PC-9 (cell line): ENCODE measurements at regions not wholly inside any gene's neighbourhood (a gene's known extent, or its start where the extent isn't known, plus 50 kb on each side); places are given as distances from the start of the nearest gene placed in this dataset.

Source experiments
- EZH2 ChIP-seq: fragments of 200-600 bp; sonication (generic); IDR thresholded peaks from 2 replicates; pipeline ENCODE4 v1.8.0; 2017; ENCODE audit warnings: antibody characterized with exemption, low read depth
- TF ChIP-seq, protein P1 (sequence below): fragments of 200-600 bp; sonication (generic); conservative IDR thresholded peaks from 2 replicates; pipeline ENCODE4 v1.6.1; 2017; ENCODE audit warnings: mixed run types, antibody characterized with exemption, mild to moderate bottlenecking, moderate library complexity

DNA sequence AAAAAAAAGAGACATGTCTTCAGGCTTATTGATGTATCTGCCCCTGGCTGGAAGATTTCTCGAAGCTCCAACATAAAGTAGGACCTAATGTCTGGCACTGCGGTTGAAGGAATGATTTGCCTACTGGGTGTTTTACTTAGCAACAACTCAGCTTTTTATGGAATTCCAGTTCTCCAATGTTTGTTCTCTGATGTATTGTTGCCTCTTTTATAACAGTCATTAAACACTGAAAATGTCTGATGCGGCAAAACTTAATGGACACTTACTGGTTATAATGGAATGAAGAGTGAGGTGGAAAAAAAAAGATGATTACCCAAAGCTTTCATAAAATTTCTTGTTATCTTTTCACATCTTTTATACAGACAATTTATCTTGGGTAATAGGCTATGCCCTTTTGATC, 75.6 kb upstream of the ZFP42 start:
- no peak for TF ChIP-seq EZH2
- TF ChIP-seq, protein P1, sequence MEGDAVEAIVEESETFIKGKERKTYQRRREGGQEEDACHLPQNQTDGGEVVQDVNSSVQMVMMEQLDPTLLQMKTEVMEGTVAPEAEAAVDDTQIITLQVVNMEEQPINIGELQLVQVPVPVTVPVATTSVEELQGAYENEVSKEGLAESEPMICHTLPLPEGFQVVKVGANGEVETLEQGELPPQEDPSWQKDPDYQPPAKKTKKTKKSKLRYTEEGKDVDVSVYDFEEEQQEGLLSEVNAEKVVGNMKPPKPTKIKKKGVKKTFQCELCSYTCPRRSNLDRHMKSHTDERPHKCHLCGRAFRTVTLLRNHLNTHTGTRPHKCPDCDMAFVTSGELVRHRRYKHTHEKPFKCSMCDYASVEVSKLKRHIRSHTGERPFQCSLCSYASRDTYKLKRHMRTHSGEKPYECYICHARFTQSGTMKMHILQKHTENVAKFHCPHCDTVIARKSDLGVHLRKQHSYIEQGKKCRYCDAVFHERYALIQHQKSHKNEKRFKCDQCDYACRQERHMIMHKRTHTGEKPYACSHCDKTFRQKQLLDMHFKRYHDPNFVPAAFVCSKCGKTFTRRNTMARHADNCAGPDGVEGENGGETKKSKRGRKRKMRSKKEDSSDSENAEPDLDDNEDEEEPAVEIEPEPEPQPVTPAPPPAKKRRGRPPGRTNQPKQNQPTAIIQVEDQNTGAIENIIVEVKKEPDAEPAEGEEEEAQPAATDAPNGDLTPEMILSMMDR, result no peak
